ENCODE measurements at regions not wholly inside any gene's neighbourhood (a gene's known extent, or its start where the extent isn't known, plus 50 kb on each side); places are given as distances from the start of the nearest gene placed in this dataset.

DNA sequence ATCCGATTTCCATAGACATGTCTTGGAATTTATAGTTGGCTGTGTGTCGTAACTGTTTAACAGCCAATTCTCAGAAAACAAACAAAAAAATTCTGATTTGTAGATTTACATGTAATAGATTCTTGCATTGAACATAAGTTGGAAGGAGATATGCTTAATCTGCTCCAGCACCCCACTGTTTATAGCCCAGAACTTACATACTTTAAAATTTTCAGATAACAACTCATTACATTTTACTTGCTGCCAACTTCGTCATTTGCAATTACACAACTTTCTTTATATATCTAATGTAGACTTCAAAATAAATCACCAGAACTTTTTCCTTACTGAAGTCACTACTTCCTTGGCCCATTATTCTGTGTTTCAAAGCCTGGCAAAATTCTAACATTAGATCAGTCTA is 472.3 kb upstream of the EYS start:
- TF ChIP-seq HDAC6 (IDR thresholded peaks at IDR 0.05; ENCODE audit: low read depth, low read length) (no peak), KDM1A (IDR thresholded peaks at IDR 0.05; ENCODE audit: borderline replicate concordance, low read length) (no peak), POLR2A (IDR thresholded peaks at IDR 0.05; ENCODE audit: control extremely low read depth in 1 of 2, low read depth in 2 of 2, low read length in 2 of 2) (no peak), MAX (IDR thresholded peaks at IDR 0.05) (no peak), RFX5 (IDR thresholded peaks at IDR 0.05; ENCODE audit: borderline replicate concordance, low read depth, low read length) (no peak), CEBPB (IDR thresholded peaks at IDR 0.05; ENCODE audit: low read depth, low read length) (no peak), EZH2 (IDR thresholded peaks at IDR 0.05; ENCODE audit: low read depth, low read length, severe bottlenecking) (no peak), JUND (IDR thresholded peaks at IDR 0.05; ENCODE audit: low read length) (no peak), CHD1 (IDR thresholded peaks at IDR 0.05; ENCODE audit: low read depth, low read length) (no peak), TCF12 (IDR thresholded peaks at IDR 0.05; ENCODE audit: low read depth, low read length) (no peak), JUN (IDR thresholded peaks at IDR 0.05; ENCODE audit: low read depth, low read length) (no peak), RBBP5 (IDR thresholded peaks at IDR 0.05; ENCODE audit: borderline replicate concordance, low read depth, low read length) (no peak)
- TF ChIP-seq, protein P1, sequence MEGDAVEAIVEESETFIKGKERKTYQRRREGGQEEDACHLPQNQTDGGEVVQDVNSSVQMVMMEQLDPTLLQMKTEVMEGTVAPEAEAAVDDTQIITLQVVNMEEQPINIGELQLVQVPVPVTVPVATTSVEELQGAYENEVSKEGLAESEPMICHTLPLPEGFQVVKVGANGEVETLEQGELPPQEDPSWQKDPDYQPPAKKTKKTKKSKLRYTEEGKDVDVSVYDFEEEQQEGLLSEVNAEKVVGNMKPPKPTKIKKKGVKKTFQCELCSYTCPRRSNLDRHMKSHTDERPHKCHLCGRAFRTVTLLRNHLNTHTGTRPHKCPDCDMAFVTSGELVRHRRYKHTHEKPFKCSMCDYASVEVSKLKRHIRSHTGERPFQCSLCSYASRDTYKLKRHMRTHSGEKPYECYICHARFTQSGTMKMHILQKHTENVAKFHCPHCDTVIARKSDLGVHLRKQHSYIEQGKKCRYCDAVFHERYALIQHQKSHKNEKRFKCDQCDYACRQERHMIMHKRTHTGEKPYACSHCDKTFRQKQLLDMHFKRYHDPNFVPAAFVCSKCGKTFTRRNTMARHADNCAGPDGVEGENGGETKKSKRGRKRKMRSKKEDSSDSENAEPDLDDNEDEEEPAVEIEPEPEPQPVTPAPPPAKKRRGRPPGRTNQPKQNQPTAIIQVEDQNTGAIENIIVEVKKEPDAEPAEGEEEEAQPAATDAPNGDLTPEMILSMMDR (IDR thresholded peaks at IDR 0.05; ENCODE audit: control extremely low read depth in 1 of 3, insufficient read depth in 1 of 3, low read depth in 1 of 3, low read length in 3 of 3), result no peak

Measured in H1 (cell line).